Stimulated activated naive CD8-positive, alpha-beta T cell treated with anti-CD3 and anti-CD28 coated beads, Interleukin-15, Interleukin-2, amounts not matched to agents 100 ng/mL and 50 ng/mL, for 24 hours (primary cell): ENCODE measurements at regions not wholly inside any gene's neighbourhood (a gene's known extent, or its start where the extent isn't known, plus 50 kb on each side); places are given as distances from the start of the nearest gene placed in this dataset.

Experiments used
- H3K27ac Mint-ChIP-seq: one replicate; pipeline ENCODE4 v1.8.0; 2021; ENCODE audit warnings: mild to moderate bottlenecking, mixed read lengths
- H3K27me3 Mint-ChIP-seq: one replicate; pipeline ENCODE4 v1.8.0; 2021; ENCODE audit warnings: mixed read lengths
- H3K36me3 Mint-ChIP-seq: one replicate; pipeline ENCODE4 v1.8.0; 2021; ENCODE audit warnings: low read depth, mixed read lengths
- H3K4me1 Mint-ChIP-seq: one replicate; pipeline ENCODE4 v1.8.0; 2021; ENCODE audit warnings: low read depth, mixed read lengths
- H3K4me3 Mint-ChIP-seq: one replicate; pipeline ENCODE4 v1.8.0; 2021; ENCODE audit warnings: mild to moderate bottlenecking, mixed read lengths
- H3K9me3 Mint-ChIP-seq: one replicate; pipeline ENCODE4 v1.8.0; 2021; ENCODE audit warnings: mixed read lengths

DNA sequence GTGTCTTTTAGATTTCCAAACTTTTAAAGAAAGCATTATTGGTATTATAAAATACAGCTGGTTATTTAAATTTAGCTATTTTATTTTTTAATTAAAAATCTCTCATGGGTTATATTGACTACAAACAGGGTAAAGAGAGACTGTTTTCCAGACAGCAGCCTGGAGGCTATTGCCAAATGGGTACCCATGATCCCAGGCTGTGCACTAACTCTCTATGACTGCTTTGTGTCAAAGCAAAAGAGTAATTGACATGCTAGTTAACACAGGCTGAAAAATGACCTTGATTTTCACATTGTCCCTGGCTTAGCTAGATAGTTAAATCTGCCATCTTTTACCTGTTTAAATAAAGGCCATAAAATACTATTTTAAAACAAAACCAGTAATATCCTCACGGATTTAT lies 589.7 kb downstream of the ANXA1 start:
- Mint-ChIP-seq H3K4me3 (no peak overlapping the region), H3K4me1 (no peaks in the 10 kb centered on the region), H3K27me3 (no peaks in the 10 kb centered on the region), H3K27ac (no peak overlapping the region), H3K9me3 (peaks cover 9% of the 10 kb centered on the region), H3K36me3 (no peaks in the 10 kb centered on the region)

- Mint-ChIP-seq H3K27ac (no peak overlapping the region), H3K36me3 (no peaks in the 10 kb centered on the region), H3K27me3 (no peaks in the 10 kb centered on the region), H3K9me3 (peaks cover 4% of the 10 kb centered on the region), H3K4me1 (no peaks in the 10 kb centered on the region), H3K4me3 (no peak overlapping the region)
Measured at GRCh38 chr9:73742412-73742811, 590.7 kb downstream of the ANXA1 start.

- Mint-ChIP-seq H3K4me3 (no peak overlapping the region), H3K4me1 (no peaks in the 10 kb centered on the region)
Measured at GRCh38 chr9:73743826-73744225, 592.2 kb downstream of the ANXA1 start.

DNA sequence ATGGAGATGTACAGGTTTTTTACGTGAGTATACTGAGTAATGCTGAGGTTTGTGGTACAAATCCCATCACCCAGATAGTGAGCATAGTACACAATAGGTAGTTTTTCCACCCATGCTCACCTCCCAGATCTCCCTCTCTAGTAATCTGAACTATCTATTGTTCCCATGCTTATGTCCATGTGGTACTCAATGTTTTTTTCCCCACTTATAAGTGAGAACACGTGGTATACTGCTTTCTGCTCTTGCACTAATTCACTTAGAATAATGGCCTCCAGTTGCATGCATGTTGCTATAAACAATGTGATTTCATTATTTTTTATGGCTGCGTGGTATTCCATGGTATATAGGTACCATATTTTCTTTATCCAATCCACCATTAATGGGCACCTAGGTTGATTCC lies 593.9 kb downstream of the ANXA1 start:
- Mint-ChIP-seq H3K27me3 (no peaks in the 10 kb centered on the region), H3K9me3 (peaks cover 6% of the 10 kb centered on the region), H3K4me3 (no peak overlapping the region), H3K27ac (no peak overlapping the region), H3K36me3 (no peaks in the 10 kb centered on the region), H3K4me1 (no peaks in the 10 kb centered on the region)

More at GRCh38 chr9:73743826-73744225, 592.2 kb downstream of the ANXA1 start:
- H3K36me3 Mint-ChIP-seq: no peaks in the 10 kb centered on the region
- peaks cover 6% of the 10 kb centered on the region for H3K9me3 Mint-ChIP-seq
- no peaks in the 10 kb centered on the region for H3K27me3 Mint-ChIP-seq
- no peak overlapping the region for H3K27ac Mint-ChIP-seq

- no peaks in the 10 kb centered on the region for H3K4me1 Mint-ChIP-seq
- no peaks in the 10 kb centered on the region for H3K9me3 Mint-ChIP-seq
- no peak overlapping the region for H3K4me3 Mint-ChIP-seq
- H3K36me3 Mint-ChIP-seq: no peaks in the 10 kb centered on the region
- H3K27me3 Mint-ChIP-seq: no peaks in the 10 kb centered on the region
- H3K27ac Mint-ChIP-seq: no peak overlapping the region
Measured at GRCh38 chr9:73753171-73753570, 601.5 kb downstream of the ANXA1 start.

- Mint-ChIP-seq H3K4me3 (no peak overlapping the region), H3K9me3 (peaks cover 11% of the 10 kb centered on the region), H3K4me1 (no peaks in the 10 kb centered on the region), H3K36me3 (no peaks in the 10 kb centered on the region), H3K27ac (no peak overlapping the region), H3K27me3 (no peaks in the 10 kb centered on the region)
Measured at GRCh38 chr9:73761905-73762304, 610.2 kb downstream of the ANXA1 start.

DNA sequence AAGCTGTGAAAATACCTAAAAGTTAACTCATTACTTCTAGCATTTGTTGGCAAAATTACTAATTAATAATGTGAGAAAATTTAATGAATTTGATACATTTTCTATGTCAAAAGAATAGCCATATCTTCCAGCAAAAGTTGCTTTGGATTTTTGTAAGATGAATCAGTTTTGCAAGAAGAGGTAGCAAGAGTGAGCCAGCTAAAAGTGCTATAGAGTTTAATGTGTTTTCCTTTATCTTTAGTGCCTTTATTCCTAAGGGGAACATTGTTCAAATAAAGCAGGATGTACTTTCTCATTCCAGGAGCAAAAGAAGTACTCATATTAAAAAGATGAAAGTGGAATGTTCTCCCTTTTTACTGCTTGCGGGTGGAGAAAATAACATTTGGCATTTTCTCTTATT lies 622.2 kb downstream of the ANXA1 start:
- no peaks in the 10 kb centered on the region for H3K36me3 Mint-ChIP-seq
- H3K9me3 Mint-ChIP-seq: peaks cover 7% of the 10 kb centered on the region
- no peak overlapping the region for H3K4me3 Mint-ChIP-seq
- no peaks in the 10 kb centered on the region for H3K27me3 Mint-ChIP-seq
- no peaks in the 10 kb centered on the region for H3K4me1 Mint-ChIP-seq
- H3K27ac Mint-ChIP-seq: no peak overlapping the region

- Mint-ChIP-seq H3K27ac (no peak overlapping the region), H3K36me3 (no peaks in the 10 kb centered on the region), H3K9me3 (no peaks in the 10 kb centered on the region), H3K27me3 (no peaks in the 10 kb centered on the region), H3K4me1 (no peaks in the 10 kb centered on the region), H3K4me3 (no peak overlapping the region)
Measured at GRCh38 chr9:73775757-73776156, 624.1 kb downstream of the ANXA1 start.

DNA sequence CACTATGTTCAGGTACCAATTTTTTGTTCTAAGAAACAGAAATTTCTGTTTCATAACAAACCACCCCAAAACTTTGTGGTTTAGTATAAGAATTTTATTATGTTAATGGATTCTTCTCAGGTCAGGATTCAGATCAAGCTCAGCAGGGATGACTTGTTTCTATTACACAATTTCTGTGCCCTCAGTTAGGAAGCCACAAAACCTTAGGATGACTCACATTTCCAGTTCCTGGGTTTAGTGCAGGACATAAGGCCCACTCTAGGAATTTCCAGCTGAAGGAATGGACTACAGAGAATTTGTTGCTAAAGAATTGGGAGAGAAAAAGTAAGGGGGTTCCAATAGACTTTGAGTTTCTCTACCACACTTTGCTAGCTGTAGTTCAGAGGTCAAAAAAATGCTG lies 629.3 kb downstream of the ANXA1 start:
- no peaks in the 10 kb centered on the region for H3K27me3 Mint-ChIP-seq
- no peaks in the 10 kb centered on the region for H3K9me3 Mint-ChIP-seq
- no peak overlapping the region for H3K4me3 Mint-ChIP-seq
- no peaks in the 10 kb centered on the region for H3K4me1 Mint-ChIP-seq
- H3K36me3 Mint-ChIP-seq: no peaks in the 10 kb centered on the region
- no peak overlapping the region for H3K27ac Mint-ChIP-seq

DNA sequence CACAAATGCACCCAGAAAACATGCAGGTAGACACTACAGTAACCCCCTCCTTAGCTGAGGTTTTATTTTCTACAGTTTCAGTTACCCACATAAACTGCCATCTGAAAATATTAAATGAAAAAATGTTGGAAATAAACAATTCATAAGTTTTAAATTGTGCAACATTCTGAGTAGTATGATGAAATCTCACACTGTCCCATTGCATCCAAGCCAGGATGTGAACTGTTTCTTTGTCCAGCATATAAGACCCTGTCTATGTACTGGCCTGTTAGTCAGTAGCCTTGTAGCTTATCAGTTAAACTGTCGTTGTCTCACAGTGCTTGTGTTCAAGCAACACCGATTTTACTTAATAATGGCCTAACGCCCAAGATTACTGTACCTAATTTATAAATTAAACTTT lies 630.5 kb downstream of the ANXA1 start:
- no peaks in the 10 kb centered on the region for H3K4me1 Mint-ChIP-seq
- H3K36me3 Mint-ChIP-seq: no peaks in the 10 kb centered on the region
- H3K27ac Mint-ChIP-seq: no peak overlapping the region
- no peaks in the 10 kb centered on the region for H3K27me3 Mint-ChIP-seq
- H3K4me3 Mint-ChIP-seq: no peak overlapping the region
- H3K9me3 Mint-ChIP-seq: no peaks in the 10 kb centered on the region

GRCh38 chr9:73799446-73799845 lies 647.8 kb downstream of the ANXA1 start:
- H3K4me1 Mint-ChIP-seq: no peaks in the 10 kb centered on the region
- no peaks in the 10 kb centered on the region for H3K36me3 Mint-ChIP-seq
- H3K9me3 Mint-ChIP-seq: peaks cover 19% of the 10 kb centered on the region
- H3K27ac Mint-ChIP-seq: no peak overlapping the region
- no peaks in the 10 kb centered on the region for H3K27me3 Mint-ChIP-seq
- H3K4me3 Mint-ChIP-seq: no peak overlapping the region

DNA sequence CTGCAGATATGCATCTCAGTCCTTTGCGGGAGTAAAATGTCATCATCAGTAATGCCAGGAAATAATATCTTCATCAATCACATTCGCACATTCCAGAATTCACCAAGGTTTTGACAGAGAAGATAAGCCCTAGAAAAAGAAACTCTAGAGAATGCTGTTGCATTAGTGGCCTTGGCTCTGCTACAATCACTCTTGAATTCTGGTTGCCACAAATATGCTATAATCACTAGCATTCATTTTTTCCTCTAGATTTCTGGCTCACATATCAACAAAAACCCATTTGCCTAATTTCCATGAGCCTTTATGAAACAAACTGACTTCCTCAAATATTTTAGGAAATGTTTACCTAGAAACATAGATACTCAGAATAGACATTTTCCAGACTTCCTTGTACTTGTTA lies 653.4 kb downstream of the ANXA1 start:
- Mint-ChIP-seq H3K27me3 (no peaks in the 10 kb centered on the region), H3K36me3 (no peaks in the 10 kb centered on the region), H3K4me1 (no peaks in the 10 kb centered on the region), H3K27ac (no peak overlapping the region), H3K4me3 (no peak overlapping the region), H3K9me3 (peaks cover 8% of the 10 kb centered on the region)

GRCh38 chr9:73805853-73806458 lies 654.3 kb downstream of the ANXA1 start:
- Mint-ChIP-seq H3K9me3 (peaks cover 8% of the 10 kb centered on the region), H3K27me3 (no peaks in the 10 kb centered on the region), H3K27ac (no peak overlapping the region), H3K4me3 (no peak overlapping the region), H3K4me1 (no peaks in the 10 kb centered on the region), H3K36me3 (no peaks in the 10 kb centered on the region)

GRCh38 chr9:73806876-73807275 lies 655.2 kb downstream of the ANXA1 start:
- Mint-ChIP-seq H3K4me3 (no peak overlapping the region), H3K9me3 (peaks cover 8% of the 10 kb centered on the region), H3K4me1 (no peaks in the 10 kb centered on the region), H3K36me3 (no peaks in the 10 kb centered on the region), H3K27me3 (no peaks in the 10 kb centered on the region), H3K27ac (no peak overlapping the region)

GRCh38 chr9:73807952-73808351 lies 656.3 kb downstream of the ANXA1 start:
- Mint-ChIP-seq H3K36me3 (no peaks in the 10 kb centered on the region), H3K4me3 (no peak overlapping the region), H3K9me3 (peaks cover 8% of the 10 kb centered on the region), H3K27ac (no peak overlapping the region), H3K27me3 (no peaks in the 10 kb centered on the region), H3K4me1 (no peaks in the 10 kb centered on the region)

DNA sequence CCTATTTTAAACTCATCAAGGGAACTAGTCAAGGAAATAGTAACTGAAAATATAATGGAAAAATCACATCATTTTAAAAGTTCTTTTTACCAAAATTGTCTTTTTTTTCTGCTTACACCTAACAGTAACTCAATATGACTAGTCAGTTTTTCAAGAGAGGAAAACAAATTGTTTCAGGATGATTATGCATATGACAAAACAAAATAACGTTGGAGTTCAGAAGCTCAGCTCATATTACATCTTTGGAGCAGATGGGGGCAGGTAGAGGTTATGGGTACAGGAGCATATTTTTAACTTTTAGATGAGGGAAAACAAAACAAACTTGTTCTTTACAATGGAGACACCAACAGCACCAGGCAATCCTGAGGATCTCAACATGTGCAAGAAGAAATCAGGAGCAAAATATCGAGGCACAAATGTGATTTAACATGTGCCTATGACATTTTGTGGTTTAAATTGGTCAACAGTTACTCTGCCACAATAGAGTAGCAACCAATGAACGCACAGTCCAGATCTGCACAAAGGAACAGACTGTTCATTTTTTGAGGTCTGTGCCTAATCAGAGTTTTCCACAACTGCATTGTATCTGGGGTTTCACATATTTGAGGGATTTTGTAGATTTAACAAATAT lies 659.0 kb downstream of the ANXA1 start:
- H3K4me1 Mint-ChIP-seq: no peaks in the 10 kb centered on the region
- no peaks in the 10 kb centered on the region for H3K27me3 Mint-ChIP-seq
- no peaks in the 10 kb centered on the region for H3K36me3 Mint-ChIP-seq
- peaks cover 3% of the 10 kb centered on the region for H3K9me3 Mint-ChIP-seq
- no peak overlapping the region for H3K27ac Mint-ChIP-seq
- H3K4me3 Mint-ChIP-seq: no peak overlapping the region
